ENCODE measurements at regions not wholly inside any gene's neighbourhood (a gene's known extent, or its start where the extent isn't known, plus 50 kb on each side); places are given as distances from the start of the nearest gene placed in this dataset.
"Not testable (repeated sequence)": the region's sequence is repeated elsewhere in the genome, so short reads cannot be mapped to it uniquely, and the experiment has no call there.

- H3K27me3 ChIP-seq (ENCODE audit: control insufficient read depth, insufficient read depth, low read length); POLR2A ChIA-PET (ENCODE audit: unreplicated experiment); CTCF ChIA-PET; H4K8ac ChIP-seq (ENCODE audit: low read depth in 2 of 2, low read length in 2 of 2); in situ Hi-C loops (cut with MboI; ENCODE audit: low sequenced_read_pairs); H4K5ac ChIP-seq (ENCODE audit: low read depth, low read length); DNase-seq; H3K4me1 ChIP-seq (ENCODE audit: control insufficient read depth, insufficient read depth, low read length); dilution Hi-C loops (cut with HindIII; ENCODE audit: low sequenced_read_pairs, unreplicated experiment); H2AFZ ChIP-seq (replicated peaks; ENCODE audit: low read length, poor library complexity); H3K18ac ChIP-seq (ENCODE audit: low read depth, low read length); H2BK5ac ChIP-seq (ENCODE audit: low read depth, low read length, poor library complexity, severe bottlenecking); intact Hi-C loops (cut with micrococcal nuclease); H3K9ac ChIP-seq (ENCODE audit: low read depth, low read length); H4K91ac ChIP-seq (ENCODE audit: insufficient read depth, low read depth, low read length); BruUV-seq (replicated peaks); H3K9me3 ChIP-seq (ENCODE audit: control insufficient read depth, insufficient read depth, low read length); H3K14ac ChIP-seq (replicated peaks; ENCODE audit: low read depth, low read length); H3K27ac ChIP-seq (ENCODE audit: insufficient read depth, low read length); H3K4me2 ChIP-seq (ENCODE audit: low read depth, low read length); H2AK5ac ChIP-seq (ENCODE audit: low read depth, low read length); H3K79me1 ChIP-seq (ENCODE audit: low read depth in 1 of 2, low read length in 2 of 2); H2BK20ac ChIP-seq (ENCODE audit: low read depth, low read length); H3K23ac ChIP-seq (ENCODE audit: low read depth, low read length); H3K36me3 ChIP-seq (ENCODE audit: control insufficient read depth, insufficient read depth, low read length); H3K4ac ChIP-seq (ENCODE audit: low read depth, low read length); H4K20me1 ChIP-seq (ENCODE audit: insufficient read depth, low read length); H2BK120ac ChIP-seq (ENCODE audit: low read depth, low read length); H2AK9ac ChIP-seq (replicated peaks; ENCODE audit: low read depth, low read length, poor library complexity); H2BK15ac ChIP-seq (ENCODE audit: low read depth, low read length); ATAC-seq (ENCODE audit: low read depth); H3K9me1 ChIP-seq (ENCODE audit: insufficient read depth, low read length); H3K4me3 ChIP-seq (ENCODE audit: insufficient read depth, low read depth, low read length); H3K56ac ChIP-seq (ENCODE audit: extremely low read depth, insufficient read depth, low read length): not testable (repeated sequence)
- WGBS, 2 experiments (ENCODE audit: extremely low coverage in 2 of 2, insufficient read length in 1 of 2): no CpG with 5 or more reads among the region's 4 CpGs
Measured at GRCh38 chr4:116231999-116232398, 853.4 kb downstream of the TRAM1L1 start.

All from IMR-90 (cell line).